ENCODE measurements at regions not wholly inside any gene's neighbourhood (a gene's known extent, or its start where the extent isn't known, plus 50 kb on each side); places are given as distances from the start of the nearest gene placed in this dataset.
A peak's percentile ranks its signal among the peaks of the same experiment; 100 is the strongest.

DNA sequence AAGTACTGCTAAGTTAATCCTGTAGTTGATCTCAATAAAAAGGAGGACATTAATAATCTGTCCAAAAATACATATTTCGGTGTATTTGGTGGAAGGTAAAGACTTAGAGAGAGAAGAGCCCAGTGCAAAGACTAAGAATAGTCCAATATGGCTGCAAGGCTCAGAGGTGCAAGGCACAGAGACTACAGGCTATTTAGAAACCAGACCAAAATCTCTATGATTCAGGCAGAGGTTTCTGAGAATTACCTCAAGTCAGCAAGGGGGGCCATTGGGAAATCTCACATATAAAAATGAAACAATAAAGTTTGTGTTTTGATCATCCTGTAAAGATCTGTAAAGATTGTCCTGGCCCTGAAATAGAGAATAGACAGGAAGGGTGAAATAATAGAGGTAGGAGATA lies 1173.0 kb downstream of the VRK1 start:
- DNase-seq = no peak
- no peaks in the 10 kb centered on the region for H3K36me3 ChIP-seq (ENCODE audit: control insufficient read depth in 4 of 4, insufficient read depth in 4 of 4, low read length in 4 of 4)
- H3K4me3 ChIP-seq = no peak overlapping the region
- H3K4me1 ChIP-seq (ENCODE audit: control insufficient read depth in 5 of 5, insufficient read depth in 5 of 5, low read length in 5 of 5) = peaks cover 0 to 2% (median 0%) of the 10 kb centered on the region in 5 donors
- WGBS, 2 donors = 64 to 82% methylated on average over 1 of the region's 1 CpG
- no peak overlapping the region for H3K27ac ChIP-seq (ENCODE audit: low read depth in 1 of 2, low read length in 1 of 2)
- H3K27me3 ChIP-seq (ENCODE audit: control insufficient read depth in 3 of 3, insufficient read depth in 3 of 3, low read length in 2 of 3) = no peaks in the 10 kb centered on the region
- H3K9ac ChIP-seq (ENCODE audit: insufficient read depth in 1 of 2, low read length in 2 of 2) = no peak overlapping the region
- no peaks in the 10 kb centered on the region for H3K9me3 ChIP-seq (ENCODE audit: control insufficient read depth in 4 of 4, insufficient read depth in 3 of 4, low read length in 3 of 4)
- ATAC-seq (ENCODE audit: insufficient read depth, low FRiP score) = no peak
- no peak for TF ChIP-seq CTCF (IDR thresholded peaks at IDR 0.05; ENCODE audit: control extremely low read depth, extremely low read depth)

DNA sequence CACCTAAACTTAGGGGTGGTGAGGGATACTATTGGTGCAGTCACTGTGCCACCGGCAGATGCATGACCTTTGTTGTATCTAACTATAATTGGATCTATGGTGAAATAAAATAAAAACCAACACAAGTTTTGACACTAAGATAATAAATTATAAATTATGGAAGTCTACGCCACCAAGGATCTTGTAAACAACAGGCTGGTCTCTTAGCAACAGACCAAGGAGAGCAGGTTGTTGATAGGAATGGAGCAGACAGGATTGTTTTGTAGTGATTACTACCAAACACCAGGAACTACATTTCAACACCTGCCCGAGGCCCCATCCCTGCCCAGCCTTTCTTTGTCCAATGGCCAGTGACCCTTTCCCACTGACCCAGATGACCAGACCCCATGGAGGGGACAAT lies 1178.0 kb downstream of the VRK1 start:
- DNase-seq (no peak), ATAC-seq (ENCODE audit: insufficient read depth, low FRiP score) (no peak)
- WGBS, 2 donors = 69 to 73% methylated on average over 3 of the region's 3 CpGs
- Histone ChIP-seq H3K27ac (ENCODE audit: low read depth in 1 of 2, low read length in 1 of 2) (no peak overlapping the region), H3K9me3 (ENCODE audit: control insufficient read depth in 4 of 4, insufficient read depth in 3 of 4, low read length in 3 of 4) (no peaks in the 10 kb centered on the region), H3K4me3 (no peak overlapping the region), H3K9ac (ENCODE audit: insufficient read depth in 1 of 2, low read length in 2 of 2) (no peak overlapping the region), H3K4me1 (ENCODE audit: control insufficient read depth in 5 of 5, insufficient read depth in 5 of 5, low read length in 5 of 5) (peaks cover 0 to 20% (median 3%) of the 10 kb centered on the region in 5 donors), H3K27me3 (ENCODE audit: control insufficient read depth in 3 of 3, insufficient read depth in 3 of 3, low read length in 2 of 3) (no peaks in the 10 kb centered on the region), H3K36me3 (ENCODE audit: control insufficient read depth in 4 of 4, insufficient read depth in 4 of 4, low read length in 4 of 4) (no peaks in the 10 kb centered on the region)
- TF ChIP-seq CTCF (IDR thresholded peaks at IDR 0.05; ENCODE audit: control extremely low read depth, extremely low read depth) = no peak

DNA sequence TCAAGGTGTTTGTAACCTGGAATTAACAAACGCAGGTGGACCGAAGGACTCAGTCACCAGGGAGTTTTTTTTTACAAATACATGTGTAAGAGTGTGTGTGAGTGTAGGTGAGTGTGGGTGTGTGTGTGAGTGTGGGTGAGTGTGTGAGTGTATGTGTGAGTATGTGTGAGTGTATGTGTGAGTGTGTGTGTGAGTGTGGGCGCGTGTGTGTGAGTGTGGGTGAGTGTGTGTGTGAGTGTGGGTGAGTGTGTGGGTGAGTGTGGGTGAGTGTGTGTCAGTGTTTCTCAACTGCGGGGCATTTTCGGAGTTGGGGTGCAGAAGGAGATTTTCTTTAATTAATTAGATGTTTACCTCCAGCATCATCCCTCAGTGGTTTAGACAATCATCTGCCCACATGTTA lies 1178.8 kb downstream of the VRK1 start:
- 82 to 89% methylated on average over 6 of the region's 6 CpGs for WGBS, 2 donors
- Histone ChIP-seq H3K4me3 (no peak overlapping the region), H3K9ac (ENCODE audit: insufficient read depth in 1 of 2, low read length in 2 of 2) (no peak overlapping the region), H3K27ac (ENCODE audit: low read depth in 1 of 2, low read length in 1 of 2) (no peak overlapping the region), H3K9me3 (ENCODE audit: control insufficient read depth in 4 of 4, insufficient read depth in 3 of 4, low read length in 3 of 4) (no peaks in the 10 kb centered on the region), H3K27me3 (ENCODE audit: control insufficient read depth in 3 of 3, insufficient read depth in 3 of 3, low read length in 2 of 3) (no peaks in the 10 kb centered on the region), H3K36me3 (ENCODE audit: control insufficient read depth in 4 of 4, insufficient read depth in 4 of 4, low read length in 4 of 4) (no peaks in the 10 kb centered on the region), H3K4me1 (ENCODE audit: control insufficient read depth in 5 of 5, insufficient read depth in 5 of 5, low read length in 5 of 5) (peaks cover 0 to 20% (median 3%) of the 10 kb centered on the region in 5 donors)
- TF ChIP-seq CTCF (IDR thresholded peaks at IDR 0.05; ENCODE audit: control extremely low read depth, extremely low read depth) = no peak
- DNase-seq (no peak), ATAC-seq (ENCODE audit: insufficient read depth, low FRiP score) (no peak)

GRCh38 chr14:97976861-97977260 lies 1179.7 kb downstream of the VRK1 start:
- H3K27ac ChIP-seq (ENCODE audit: low read depth in 1 of 2, low read length in 1 of 2) = peak overlapping the region; percentile 59 to 61
- H3K27me3 ChIP-seq (ENCODE audit: control insufficient read depth in 3 of 3, insufficient read depth in 3 of 3, low read length in 2 of 3) = no peaks in the 10 kb centered on the region
- no peak for DNase-seq
- H3K36me3 ChIP-seq (ENCODE audit: control insufficient read depth in 4 of 4, insufficient read depth in 4 of 4, low read length in 4 of 4) = no peaks in the 10 kb centered on the region
- no peak for ATAC-seq (ENCODE audit: insufficient read depth, low FRiP score)
- H3K9me3 ChIP-seq (ENCODE audit: control insufficient read depth in 4 of 4, insufficient read depth in 3 of 4, low read length in 3 of 4) = no peaks in the 10 kb centered on the region
- H3K4me3 ChIP-seq = no peak overlapping the region
- peak overlapping the region in 1 of 2 donors; percentile 38 for H3K9ac ChIP-seq (ENCODE audit: insufficient read depth in 1 of 2, low read length in 2 of 2)
- 66 to 80% methylated on average over 6 of the region's 6 CpGs for WGBS, 2 donors
- no peak for TF ChIP-seq CTCF (IDR thresholded peaks at IDR 0.05; ENCODE audit: control extremely low read depth, extremely low read depth)
- H3K4me1 ChIP-seq (ENCODE audit: control insufficient read depth in 5 of 5, insufficient read depth in 5 of 5, low read length in 5 of 5) = peaks cover 0 to 20% (median 3%) of the 10 kb centered on the region in 5 donors

Measured in lung (tissue), 11 donors.